ENCODE measurements at regions not wholly inside any gene's neighbourhood (a gene's known extent, or its start where the extent isn't known, plus 50 kb on each side); places are given as distances from the start of the nearest gene placed in this dataset.

DNA sequence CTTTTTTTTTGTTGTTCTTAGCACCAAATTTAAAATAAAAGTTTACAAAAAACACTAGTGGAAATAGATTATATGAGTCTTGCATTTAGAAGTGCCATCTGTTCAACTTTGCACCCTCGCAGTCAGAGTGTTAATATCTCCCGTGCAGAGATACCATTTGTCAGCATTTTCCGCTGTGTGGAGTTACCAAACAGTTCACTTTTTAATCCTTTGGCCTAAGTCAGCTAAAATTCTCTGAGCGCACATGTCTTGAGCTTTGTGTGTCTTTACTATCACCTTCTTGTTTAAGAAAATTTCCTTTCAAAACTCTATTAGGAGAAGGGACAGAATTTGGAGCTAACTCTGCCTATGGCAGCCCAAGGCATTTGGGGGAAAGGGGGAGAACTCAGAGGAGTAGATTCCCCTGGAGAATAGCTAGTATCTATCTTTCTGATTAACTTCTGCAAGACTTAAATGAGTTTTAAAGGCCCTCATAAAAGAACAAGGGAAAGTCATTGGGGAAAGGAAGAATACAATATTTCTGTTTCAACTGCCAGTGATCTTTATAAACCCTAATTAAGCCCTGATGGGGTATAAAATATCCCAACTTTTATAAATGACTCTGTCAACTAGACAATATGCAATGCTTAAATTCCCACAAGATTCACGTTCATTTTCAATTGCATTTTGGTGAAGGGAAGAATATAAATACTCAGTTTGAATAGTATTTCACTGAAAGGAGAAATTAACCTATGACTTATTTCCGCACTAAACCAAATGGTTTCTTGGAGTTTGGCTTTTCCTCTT, 114.9 kb upstream of the RAB11FIP2 start:
- DNase-seq (no peak), ATAC-seq (no peak)
- no peaks in the 10 kb centered on the region for H3K9me3 ChIP-seq (ENCODE audit: control insufficient read depth, low read length, poor library complexity, severe bottlenecking)
- Mint-ChIP-seq H3K4me3 (no peak overlapping the region), H3K36me3 (ENCODE audit: low read depth) (no peaks in the 10 kb centered on the region), H3K4me1 (no peaks in the 10 kb centered on the region), H3K27ac (no peak overlapping the region), H3K27me3 (peaks cover 6% of the 10 kb centered on the region)

DNA sequence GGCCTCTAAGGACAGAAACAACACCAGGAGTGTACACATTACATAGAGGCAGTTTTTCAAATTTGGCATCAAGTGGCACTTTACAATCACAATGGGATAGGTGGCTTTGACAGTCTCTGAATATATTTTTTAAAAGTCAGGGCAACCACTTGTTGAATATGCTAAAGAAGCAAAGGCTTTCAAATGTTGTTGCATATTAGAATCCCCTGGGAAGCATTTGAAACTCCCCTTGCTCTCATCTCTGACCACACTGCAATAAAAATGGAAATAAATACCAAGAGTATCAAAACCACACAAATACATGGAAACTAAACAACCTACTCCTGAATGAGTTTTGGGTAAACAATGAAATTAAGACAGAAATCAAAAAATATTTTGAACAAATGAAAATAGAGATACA, 106.5 kb upstream of the RAB11FIP2 start:
- Mint-ChIP-seq H3K27me3 (peaks cover 16% of the 10 kb centered on the region), H3K4me1 (no peaks in the 10 kb centered on the region), H3K4me3 (no peak overlapping the region), H3K27ac (no peak overlapping the region), H3K36me3 (ENCODE audit: low read depth) (no peaks in the 10 kb centered on the region)
- no peak for ATAC-seq
- H3K9me3 ChIP-seq (ENCODE audit: control insufficient read depth, low read length, poor library complexity, severe bottlenecking): no peaks in the 10 kb centered on the region
- DNase-seq: no peak

DNA sequence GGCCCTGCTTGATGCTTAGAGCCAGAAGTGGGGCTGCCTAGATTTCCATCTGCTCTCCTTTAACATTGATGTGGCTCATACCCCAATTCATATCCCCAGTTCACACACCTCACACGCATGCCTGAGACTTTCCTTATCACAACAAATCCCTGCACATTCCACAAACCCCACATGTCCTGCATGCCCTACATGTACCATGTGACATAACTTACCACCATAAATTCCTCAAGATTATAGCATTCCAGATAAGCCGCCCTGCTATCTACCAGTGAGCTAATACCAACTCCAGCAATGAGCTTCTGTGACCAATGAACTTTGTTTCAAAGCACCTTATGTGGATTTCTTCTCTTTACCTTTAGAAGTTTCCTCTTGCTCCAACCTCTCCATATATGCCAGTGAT, 104.7 kb upstream of the RAB11FIP2 start:
- peaks cover 16% of the 10 kb centered on the region for H3K27me3 Mint-ChIP-seq
- no peak for DNase-seq
- no peak overlapping the region for H3K4me3 Mint-ChIP-seq

DNA sequence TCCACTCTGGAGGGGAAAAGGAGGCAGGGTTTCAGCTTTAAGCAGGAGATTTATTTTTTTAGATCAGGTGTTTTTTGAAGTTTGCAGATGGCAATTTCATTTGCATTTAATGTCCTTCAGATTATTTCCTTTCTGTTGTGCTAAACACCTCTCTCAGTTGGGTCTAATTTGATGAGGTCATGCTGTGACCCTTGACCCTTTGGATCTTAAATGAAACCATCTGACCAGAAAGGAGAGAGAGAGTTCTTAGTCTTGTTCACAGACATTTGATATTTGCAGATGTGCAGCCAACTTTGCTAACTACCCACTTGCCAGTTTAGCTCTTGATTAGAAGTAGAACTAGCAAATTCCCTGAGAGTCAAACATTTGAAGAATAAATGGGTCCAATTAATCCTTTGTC, 101.5 kb upstream of the RAB11FIP2 start:
- ATAC-seq: no peak
- Mint-ChIP-seq H3K4me3 (no peak overlapping the region), H3K4me1 (no peaks in the 10 kb centered on the region), H3K27me3 (peaks cover 11% of the 10 kb centered on the region), H3K36me3 (ENCODE audit: low read depth) (no peaks in the 10 kb centered on the region), H3K27ac (no peak overlapping the region)
- no peak for DNase-seq
- no peaks in the 10 kb centered on the region for H3K9me3 ChIP-seq (ENCODE audit: control insufficient read depth, low read length, poor library complexity, severe bottlenecking)

More for the DNA sequence above, 104.7 kb upstream of the RAB11FIP2 start:
- no peak for ATAC-seq
- Mint-ChIP-seq H3K27ac (no peak overlapping the region), H3K4me1 (no peaks in the 10 kb centered on the region), H3K36me3 (ENCODE audit: low read depth) (no peaks in the 10 kb centered on the region)
- no peaks in the 10 kb centered on the region for H3K9me3 ChIP-seq (ENCODE audit: control insufficient read depth, low read length, poor library complexity, severe bottlenecking)

DNA sequence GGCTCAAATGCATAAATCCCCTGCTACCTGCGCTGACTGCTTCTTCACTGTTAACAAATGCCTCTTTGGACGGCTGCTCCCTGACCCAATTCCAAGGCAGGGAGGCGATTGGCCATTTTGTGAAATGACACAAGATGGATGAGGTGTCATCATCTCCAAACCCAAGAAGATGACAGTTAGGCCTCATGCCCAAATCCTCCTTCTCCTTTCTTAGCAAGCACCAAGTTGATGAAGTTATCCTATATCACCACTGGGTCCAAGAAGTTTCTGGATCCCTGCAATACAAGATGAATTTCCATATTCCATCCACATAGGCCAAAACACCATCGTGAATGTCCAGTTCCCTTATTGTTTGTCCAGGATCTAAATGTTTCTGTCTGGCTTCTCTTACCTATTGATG, 98.5 kb upstream of the RAB11FIP2 start:
- Mint-ChIP-seq H3K4me3 (no peak overlapping the region), H3K27ac (no peak overlapping the region), H3K4me1 (no peaks in the 10 kb centered on the region), H3K36me3 (ENCODE audit: low read depth) (no peaks in the 10 kb centered on the region), H3K27me3 (peaks cover 2% of the 10 kb centered on the region)
- DNase-seq (no peak), ATAC-seq (no peak)
- no peaks in the 10 kb centered on the region for H3K9me3 ChIP-seq (ENCODE audit: control insufficient read depth, low read length, poor library complexity, severe bottlenecking)

DNA sequence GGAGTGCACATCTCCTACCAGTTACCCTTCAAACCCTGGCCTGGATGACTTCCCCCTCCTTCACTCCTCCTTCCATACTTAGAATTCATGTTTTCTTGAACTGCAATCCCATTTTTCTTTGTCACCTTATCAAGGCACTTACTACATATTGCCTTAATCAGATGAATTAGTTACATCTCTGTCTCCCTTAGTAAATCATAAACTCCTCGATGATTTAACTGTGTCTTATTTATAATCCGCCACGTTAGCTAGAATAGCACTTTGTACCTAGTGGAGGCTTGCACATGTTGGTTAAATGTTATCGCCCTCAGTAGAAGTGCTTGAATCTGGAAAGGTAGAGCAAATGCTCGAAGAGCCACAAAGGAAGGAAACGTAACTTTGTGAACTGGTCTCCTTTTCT, 94.7 kb upstream of the RAB11FIP2 start:
- Mint-ChIP-seq H3K4me1 (no peaks in the 10 kb centered on the region), H3K36me3 (ENCODE audit: low read depth) (no peaks in the 10 kb centered on the region), H3K4me3 (no peak overlapping the region), H3K27me3 (no peaks in the 10 kb centered on the region), H3K27ac (no peak overlapping the region)
- no peaks in the 10 kb centered on the region for H3K9me3 ChIP-seq (ENCODE audit: control insufficient read depth, low read length, poor library complexity, severe bottlenecking)
- ATAC-seq (no peak), DNase-seq (no peak)

DNA sequence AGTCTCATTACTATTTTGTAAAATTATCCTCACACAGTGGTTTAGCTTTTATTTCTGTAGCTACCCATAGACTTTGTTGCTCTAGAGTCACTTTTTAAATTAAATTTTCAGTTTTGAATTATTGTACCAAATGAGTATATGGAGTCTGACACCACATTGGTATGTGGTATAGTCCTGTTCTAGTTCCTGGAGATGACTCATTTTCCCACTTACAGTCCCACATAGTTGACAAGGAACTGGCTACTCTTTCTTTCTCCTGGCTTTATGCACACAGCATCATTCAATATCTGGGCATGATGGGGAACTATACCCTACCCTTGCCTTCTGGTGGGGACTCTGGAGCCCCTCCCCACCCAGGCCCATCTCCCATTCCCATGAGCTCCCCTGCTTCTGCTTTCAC, 92.6 kb upstream of the RAB11FIP2 start:
- H3K9me3 ChIP-seq (ENCODE audit: control insufficient read depth, low read length, poor library complexity, severe bottlenecking): no peaks in the 10 kb centered on the region
- Mint-ChIP-seq H3K27me3 (no peaks in the 10 kb centered on the region), H3K36me3 (ENCODE audit: low read depth) (no peaks in the 10 kb centered on the region), H3K4me3 (no peak overlapping the region), H3K4me1 (no peaks in the 10 kb centered on the region), H3K27ac (no peak overlapping the region)
- no peak for DNase-seq
- ATAC-seq: no peak

DNA sequence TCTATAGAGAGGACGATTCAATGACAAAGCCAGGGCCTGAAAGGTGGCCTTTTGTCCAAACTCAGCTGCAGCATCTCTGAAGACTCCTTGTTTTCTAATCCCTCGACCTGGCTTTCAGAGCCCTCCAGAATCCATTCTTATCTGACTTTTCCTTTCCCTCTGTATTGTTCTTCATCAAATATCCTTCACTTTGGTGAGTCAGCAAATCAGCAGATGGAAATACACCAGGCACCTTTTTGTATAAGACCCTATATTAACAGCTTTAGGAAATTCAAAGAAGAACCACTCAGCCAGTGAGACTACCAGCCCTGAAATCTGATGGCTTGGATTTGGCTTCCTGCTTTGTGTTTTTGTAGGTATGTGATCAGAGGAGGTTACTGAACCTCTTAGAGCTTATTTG, 81.9 kb upstream of the RAB11FIP2 start:
- H3K4me3 Mint-ChIP-seq: no peak overlapping the region
- H3K27ac Mint-ChIP-seq: no peak overlapping the region

DNA sequence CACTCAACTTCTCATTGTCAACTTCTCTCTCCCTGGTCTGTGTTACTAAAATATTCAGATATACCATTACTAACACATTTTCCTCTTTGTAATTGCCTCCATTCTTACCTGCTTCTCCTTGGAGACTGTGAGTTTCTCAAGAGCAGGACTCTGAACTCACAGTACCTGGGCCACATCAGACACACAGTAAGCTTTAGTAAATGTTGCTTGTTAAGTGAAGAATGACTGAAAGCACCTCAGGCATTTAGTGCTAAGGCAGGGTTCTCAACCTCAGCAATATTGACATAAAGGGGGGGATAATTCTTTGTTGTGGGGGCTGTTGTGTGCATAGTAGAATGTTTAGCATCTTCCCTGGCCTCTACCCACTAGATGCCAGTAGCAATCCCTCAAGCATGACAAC, 72.0 kb upstream of the RAB11FIP2 start:
- Mint-ChIP-seq H3K27me3 (peaks cover 13% of the 10 kb centered on the region), H3K4me3 (no peak overlapping the region), H3K27ac (no peak overlapping the region), H3K4me1 (no peaks in the 10 kb centered on the region), H3K36me3 (ENCODE audit: low read depth) (no peaks in the 10 kb centered on the region)
- ATAC-seq: no peak
- no peaks in the 10 kb centered on the region for H3K9me3 ChIP-seq (ENCODE audit: control insufficient read depth, low read length, poor library complexity, severe bottlenecking)
- no peak for DNase-seq

More for the DNA sequence above, 81.9 kb upstream of the RAB11FIP2 start:
- DNase-seq: no peak
- Mint-ChIP-seq H3K36me3 (ENCODE audit: low read depth) (no peaks in the 10 kb centered on the region), H3K27me3 (peaks cover 7% of the 10 kb centered on the region), H3K4me1 (no peaks in the 10 kb centered on the region)
- H3K9me3 ChIP-seq (ENCODE audit: control insufficient read depth, low read length, poor library complexity, severe bottlenecking): no peaks in the 10 kb centered on the region
- no peak for ATAC-seq

DNA sequence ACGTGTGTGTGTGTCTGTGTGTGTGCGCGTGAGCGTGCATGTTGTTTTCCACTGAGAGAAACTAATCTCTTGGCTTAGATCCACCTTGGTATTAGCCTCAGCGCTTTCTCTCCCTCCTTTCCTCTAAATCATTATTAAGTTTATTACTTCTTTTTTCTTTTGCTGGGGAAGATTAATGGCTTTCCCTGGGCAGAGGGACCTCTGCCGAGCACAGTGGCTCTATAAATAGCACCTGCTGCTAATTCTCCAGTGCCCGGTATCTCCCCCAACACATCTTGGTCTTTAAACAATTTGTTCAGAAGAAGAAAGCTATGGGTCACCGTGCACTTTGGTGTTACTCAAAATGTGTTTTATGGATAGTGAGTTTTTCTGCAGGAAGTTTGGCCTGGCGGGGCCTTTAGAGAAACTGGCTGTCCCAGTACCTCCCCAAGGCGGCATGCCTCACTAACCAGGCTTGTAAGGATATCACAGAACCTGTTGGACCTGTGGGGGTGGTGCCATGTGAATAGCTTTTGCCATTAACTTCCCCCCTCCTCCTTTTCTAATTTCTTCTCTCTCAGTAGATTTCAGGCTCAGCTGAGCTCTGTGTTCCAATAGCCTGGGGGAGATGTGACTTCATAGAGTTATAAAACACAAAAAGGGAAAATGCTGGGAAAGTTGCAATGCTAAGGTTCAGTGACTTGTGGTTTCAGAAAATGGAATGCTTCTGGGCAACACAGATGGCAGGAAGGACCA, 70.1 kb upstream of the RAB11FIP2 start:
- H3K27ac Mint-ChIP-seq: no peak overlapping the region
- H3K36me3 Mint-ChIP-seq (ENCODE audit: low read depth): no peaks in the 10 kb centered on the region
- peaks cover 13% of the 10 kb centered on the region for H3K27me3 Mint-ChIP-seq
- H3K4me1 Mint-ChIP-seq: no peaks in the 10 kb centered on the region
- H3K4me3 Mint-ChIP-seq: no peak overlapping the region
- no peaks in the 10 kb centered on the region for H3K9me3 ChIP-seq (ENCODE audit: control insufficient read depth, low read length, poor library complexity, severe bottlenecking)
- DNase-seq: no peak
- no peak for ATAC-seq

DNA sequence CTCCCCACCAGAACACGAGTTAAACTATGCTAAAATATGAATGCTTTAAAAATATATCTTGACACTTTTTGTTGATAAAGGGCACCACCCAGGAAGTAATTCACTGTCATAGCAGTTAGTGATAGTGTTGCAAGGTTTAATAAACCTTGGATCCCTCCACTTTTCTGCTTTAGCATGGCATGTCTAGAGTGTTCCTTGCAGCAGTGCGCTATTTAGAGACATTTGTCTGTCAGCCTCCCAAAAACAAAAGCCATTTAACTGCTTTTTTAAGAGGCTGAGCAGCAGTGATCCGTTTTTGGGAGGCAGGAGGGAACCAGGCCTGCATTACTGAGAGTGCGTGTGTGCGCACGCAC, 69.6 kb upstream of the RAB11FIP2 start:
- H3K9me3 ChIP-seq (ENCODE audit: control insufficient read depth, low read length, poor library complexity, severe bottlenecking): no peaks in the 10 kb centered on the region
- Mint-ChIP-seq H3K4me1 (no peaks in the 10 kb centered on the region), H3K27me3 (peaks cover 13% of the 10 kb centered on the region), H3K27ac (no peak overlapping the region), H3K36me3 (ENCODE audit: low read depth) (no peaks in the 10 kb centered on the region), H3K4me3 (no peak overlapping the region)
- DNase-seq: no peak
- no peak for ATAC-seq

DNA sequence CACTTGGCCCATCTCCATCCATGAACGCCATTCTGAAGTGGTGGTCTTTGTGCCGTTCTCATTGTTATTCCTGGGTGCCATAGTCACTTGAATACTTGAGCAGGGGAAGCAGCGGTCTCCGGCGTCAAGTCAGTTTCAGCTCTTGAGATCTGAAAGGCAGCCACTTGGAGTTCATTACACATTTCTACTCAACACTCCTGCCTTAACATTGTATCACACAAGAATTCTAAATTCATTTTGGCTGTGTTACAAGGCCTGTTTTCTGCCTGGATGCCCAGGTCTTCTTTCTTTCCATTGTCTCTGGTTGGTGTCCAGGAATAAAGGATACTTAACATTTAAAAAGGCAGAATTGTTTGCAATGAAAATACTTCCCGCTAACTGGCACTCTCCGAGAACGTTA, 69.0 kb upstream of the RAB11FIP2 start:
- Mint-ChIP-seq H3K27me3 (peaks cover 13% of the 10 kb centered on the region), H3K27ac (no peak overlapping the region), H3K4me3 (no peak overlapping the region), H3K4me1 (peaks cover under 1% of the 10 kb centered on the region), H3K36me3 (ENCODE audit: low read depth) (no peaks in the 10 kb centered on the region)
- DNase-seq (no peak), ATAC-seq (no peak)
- no peaks in the 10 kb centered on the region for H3K9me3 ChIP-seq (ENCODE audit: control insufficient read depth, low read length, poor library complexity, severe bottlenecking)

DNA sequence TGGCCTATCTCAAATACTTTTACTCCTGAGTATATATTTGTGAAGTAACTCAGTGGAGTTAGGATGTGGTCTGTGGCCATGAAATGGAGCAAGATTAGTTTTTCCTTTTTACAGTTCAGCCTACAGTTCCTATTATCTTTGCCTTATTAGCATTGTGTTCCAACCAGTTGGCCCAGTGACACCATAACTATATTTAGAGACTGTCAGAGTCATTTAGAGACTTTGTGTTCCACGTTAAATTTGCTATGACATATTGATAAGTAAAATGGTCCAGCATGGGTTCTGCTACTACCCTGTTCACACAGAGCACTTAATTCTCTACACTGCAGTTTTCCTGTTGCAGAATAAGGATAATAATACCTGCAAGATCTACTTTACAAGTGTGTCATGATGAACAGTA, 68.3 kb upstream of the RAB11FIP2 start:
- DNase-seq (no peak), ATAC-seq (no peak)
- H3K27ac Mint-ChIP-seq: no peak overlapping the region
- H3K36me3 Mint-ChIP-seq (ENCODE audit: low read depth): no peaks in the 10 kb centered on the region
- H3K4me1 Mint-ChIP-seq: peaks cover 2% of the 10 kb centered on the region
- no peak overlapping the region for H3K4me3 Mint-ChIP-seq
- no peaks in the 10 kb centered on the region for H3K9me3 ChIP-seq (ENCODE audit: control insufficient read depth, low read length, poor library complexity, severe bottlenecking)
- peaks cover 13% of the 10 kb centered on the region for H3K27me3 Mint-ChIP-seq
